MM.1S (cell line): ENCODE measurements at regions not wholly inside any gene's neighbourhood (a gene's known extent, or its start where the extent isn't known, plus 50 kb on each side); places are given as distances from the start of the nearest gene placed in this dataset.

ENCODE experiments used
- CTCF ChIP-seq: fragments of 300-600 bp; sonication (generic); IDR thresholded peaks from 2 replicates; pipeline ENCODE4 v1.5.1; 2016; ENCODE audit warnings: antibody characterized with exemption, low read length, mixed read lengths
- EZH2 ChIP-seq: fragments of 300-600 bp; sonication (generic); optimal IDR thresholded peaks from 2 replicates; pipeline ENCODE3; 2017; ENCODE audit warnings: low read depth, mild to moderate bottlenecking, antibody characterized with exemption, low read length, mixed read lengths
- EZH2phosphoT487 ChIP-seq: fragments of 300-600 bp; sonication (generic); IDR thresholded peaks from 2 replicates; pipeline ENCODE4 v1.6.1; 2018; ENCODE audit warnings: antibody characterized with exemption, low read length

GRCh38 chr1:30273021-30273325 is 450.4 kb downstream of the MATN1 start:
- TF ChIP-seq CTCF: no peak
- TF ChIP-seq EZH2phosphoT487: no peak
- TF ChIP-seq EZH2: no peak
